Uterus (tissue), 2 donors: ENCODE measurements at regions not wholly inside any gene's neighbourhood (a gene's known extent, or its start where the extent isn't known, plus 50 kb on each side); places are given as distances from the start of the nearest gene placed in this dataset.

ENCODE experiments used
- CTCF ChIP-seq, 4 experiments: fragments of 200-600 bp in 2 of 4; fragments of 450-650 bp in 2 of 4; sonication (generic) in 2 of 4; IDR thresholded peaks; one replicate each; pipeline ENCODE4 v1.5.1; 2016 to 2019; ENCODE audit warnings: antibody characterized with exemption in 4 of 4, mild to moderate bottlenecking in 2 of 4, moderate library complexity in 1 of 4
- POLR2A ChIP-seq, 2 donors: fragments of 450-650 bp; IDR thresholded peaks; one replicate each; pipeline ENCODE4 v1.6.1; 2016; ENCODE audit warnings: antibody characterized with exemption in 2 of 2, mild to moderate bottlenecking in 1 of 2, moderate library complexity in 1 of 2

DNA sequence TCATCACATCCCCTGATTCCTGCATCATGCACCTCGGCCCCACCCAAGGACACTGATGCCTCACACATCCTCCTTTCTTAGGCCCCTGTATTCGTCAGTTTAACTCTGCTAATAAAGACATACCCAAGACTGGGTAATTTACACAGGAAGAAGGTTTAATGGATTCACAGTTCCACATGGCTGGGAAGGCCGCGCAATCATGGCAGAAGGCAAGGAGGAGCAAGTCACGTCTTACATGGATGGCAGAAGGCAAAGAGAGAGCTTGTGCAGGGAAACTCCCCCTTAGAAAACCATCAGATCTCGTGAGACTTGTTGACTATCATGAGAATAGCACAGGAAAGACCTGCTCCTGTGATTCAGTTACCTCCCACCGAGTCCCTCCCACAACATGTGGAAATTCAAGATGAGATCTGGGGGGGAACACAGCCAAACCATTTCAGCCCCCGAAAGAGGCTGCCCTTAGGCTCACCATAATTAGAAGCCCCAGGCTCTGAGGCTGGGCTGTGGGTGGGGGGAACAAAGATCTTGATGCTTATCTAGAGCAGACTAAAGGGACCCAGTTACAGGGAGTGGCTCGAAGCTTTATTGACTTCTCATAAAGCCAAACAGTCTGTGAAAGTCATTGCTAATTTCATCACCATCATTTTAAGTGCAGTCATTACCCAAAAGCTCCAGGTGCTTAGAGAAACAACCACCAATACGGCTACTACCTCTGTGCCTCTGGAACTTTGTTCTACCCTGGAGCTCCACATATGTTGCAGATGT, 181.5 kb downstream of the MATN1 start:
- TF ChIP-seq POLR2A (IDR thresholded peaks at IDR 0.05), result no peak
- no peak for TF ChIP-seq CTCF (IDR thresholded peaks at IDR 0.05)
